Fibroblast of skin of right biceps (primary cell): ENCODE measurements at regions not wholly inside any gene's neighbourhood (a gene's known extent, or its start where the extent isn't known, plus 50 kb on each side); places are given as distances from the start of the nearest gene placed in this dataset.
"Not testable (repeated sequence)": the region's sequence is repeated elsewhere in the genome, so short reads cannot be mapped to it uniquely, and the experiment has no call there.

Source experiments
- DNase-seq: peaks from one replicate; pipeline ENCODE4 v3.0.0-alpha.2; 2013

DNA sequence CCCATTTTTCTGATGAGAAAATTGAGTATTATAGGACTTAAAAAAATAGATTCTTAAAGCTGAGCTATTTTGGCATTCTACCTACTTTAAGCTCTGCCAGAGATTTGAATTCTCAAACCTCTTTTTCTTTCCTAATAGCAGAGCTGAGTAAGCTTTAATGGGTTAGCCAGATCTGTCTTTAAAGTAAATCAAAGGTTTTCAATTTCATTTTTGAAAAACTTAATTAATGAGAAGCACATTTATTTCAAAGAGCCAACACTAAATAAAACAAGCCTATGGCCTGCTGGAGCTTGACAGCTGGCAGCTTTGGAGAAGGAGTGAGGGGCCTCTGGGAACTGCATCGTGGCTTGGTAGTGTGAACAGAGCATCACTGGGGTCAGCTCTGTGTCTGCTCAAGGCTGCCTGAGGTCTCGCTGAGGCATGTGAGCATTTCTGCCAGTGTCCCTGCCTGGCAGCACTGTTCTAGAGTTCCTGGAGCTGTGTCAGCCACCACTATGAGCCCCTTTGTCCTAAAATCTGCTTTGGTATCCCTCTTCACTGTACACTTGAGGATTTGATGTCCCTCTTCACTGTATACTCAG lies 50.4 kb upstream of the PRSS23 start:
- no peak for DNase-seq

DNA sequence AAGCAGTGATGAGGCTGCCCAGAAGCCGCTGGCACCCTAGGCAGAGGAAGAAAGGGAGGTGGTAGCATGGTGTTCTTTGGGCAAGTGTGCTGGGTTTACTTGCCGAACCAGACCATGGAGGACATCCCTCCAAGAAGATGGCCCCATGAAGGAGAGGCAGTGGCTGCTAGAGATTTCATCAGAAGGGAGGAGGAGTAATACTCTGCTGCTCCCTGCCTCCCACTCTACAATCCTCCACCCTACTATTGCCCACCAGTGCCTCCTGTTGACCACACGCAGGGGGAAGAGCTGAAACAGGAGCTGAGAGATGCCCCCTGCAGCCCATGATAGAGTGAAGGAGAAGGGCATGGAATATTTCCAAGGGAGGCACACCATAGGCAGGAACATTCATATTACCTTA lies 51.0 kb upstream of the PRSS23 start:
- no peak for DNase-seq

DNA sequence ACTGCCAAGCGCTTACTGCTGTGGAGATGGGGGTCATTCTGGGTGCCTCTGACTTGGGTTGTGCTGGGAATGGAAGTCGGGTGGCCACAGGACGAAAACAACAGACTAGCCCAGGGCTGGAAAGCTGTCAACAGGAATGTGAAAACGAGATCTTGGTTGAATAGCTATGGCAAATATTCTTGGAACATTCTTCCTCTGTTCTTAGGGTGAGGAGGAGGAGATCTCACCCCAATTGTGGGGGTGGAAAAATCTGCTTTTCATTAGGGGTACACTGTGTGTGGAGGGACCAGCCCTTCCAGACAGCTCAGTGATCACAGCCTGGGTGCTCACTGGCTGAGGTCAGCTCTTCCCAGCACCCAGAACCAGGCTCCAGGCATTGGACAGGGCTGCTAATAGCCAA lies 52.0 kb upstream of the PRSS23 start:
- DNase-seq: peak; percentile 93

DNA sequence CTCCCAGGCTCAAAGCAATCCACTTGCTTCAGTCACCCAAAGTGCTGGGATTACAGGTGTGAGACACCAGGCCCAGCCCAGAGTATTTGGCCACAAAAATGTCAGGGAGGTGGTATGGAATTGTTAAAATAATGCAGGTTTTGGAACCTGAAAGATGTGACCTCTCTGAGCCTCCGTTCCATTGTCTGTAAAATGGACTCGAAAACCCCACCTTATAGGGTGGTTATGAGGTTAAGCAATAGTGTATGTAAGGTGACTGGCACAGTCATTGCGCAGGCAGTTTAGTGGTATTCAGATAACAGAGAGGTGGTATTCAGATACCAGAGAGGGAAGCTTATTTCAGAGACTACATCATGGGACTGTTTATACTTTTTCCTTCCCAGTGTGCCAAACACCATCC lies 52.5 kb upstream of the PRSS23 start:
- DNase-seq: no peak

DNA sequence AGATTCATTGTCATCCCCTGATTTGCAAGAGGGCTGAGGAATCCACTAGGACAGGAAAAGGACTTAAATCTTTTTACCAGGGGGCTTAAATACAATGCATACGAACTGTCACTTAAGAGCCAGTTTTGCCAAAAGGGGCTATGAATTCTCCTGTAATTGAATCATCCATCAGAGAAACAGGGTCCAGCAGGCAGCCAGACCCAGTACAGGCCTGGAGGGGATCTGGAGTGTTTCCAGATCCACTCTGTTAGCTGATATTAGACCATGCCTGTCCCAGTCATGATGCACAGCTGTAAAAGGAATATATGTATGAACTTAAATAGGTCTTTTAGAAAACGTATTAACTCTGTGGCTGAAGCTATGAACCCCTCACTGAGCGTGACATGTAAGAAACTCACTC lies 53.8 kb upstream of the PRSS23 start:
- DNase-seq: no peak

DNA sequence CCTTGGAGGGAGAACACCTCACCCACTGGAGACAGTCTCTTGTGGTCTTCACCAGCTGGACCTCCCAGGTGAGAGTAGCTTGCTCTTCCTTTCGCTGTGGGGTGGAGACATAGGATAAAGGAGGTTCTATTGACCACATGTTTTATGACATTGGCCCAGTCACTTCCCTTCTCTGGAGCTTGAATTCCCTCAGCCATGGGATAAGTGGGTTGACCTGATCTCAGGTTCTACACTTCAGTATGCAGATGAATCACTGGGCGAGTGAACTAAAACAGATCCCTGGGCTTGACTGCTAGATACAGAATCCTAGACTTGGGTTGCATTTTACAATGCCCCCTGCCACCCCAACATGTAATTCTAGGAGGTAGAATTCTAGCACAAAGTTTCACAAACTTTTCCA lies 54.8 kb upstream of the PRSS23 start:
- DNase-seq: peak; percentile 54

DNA sequence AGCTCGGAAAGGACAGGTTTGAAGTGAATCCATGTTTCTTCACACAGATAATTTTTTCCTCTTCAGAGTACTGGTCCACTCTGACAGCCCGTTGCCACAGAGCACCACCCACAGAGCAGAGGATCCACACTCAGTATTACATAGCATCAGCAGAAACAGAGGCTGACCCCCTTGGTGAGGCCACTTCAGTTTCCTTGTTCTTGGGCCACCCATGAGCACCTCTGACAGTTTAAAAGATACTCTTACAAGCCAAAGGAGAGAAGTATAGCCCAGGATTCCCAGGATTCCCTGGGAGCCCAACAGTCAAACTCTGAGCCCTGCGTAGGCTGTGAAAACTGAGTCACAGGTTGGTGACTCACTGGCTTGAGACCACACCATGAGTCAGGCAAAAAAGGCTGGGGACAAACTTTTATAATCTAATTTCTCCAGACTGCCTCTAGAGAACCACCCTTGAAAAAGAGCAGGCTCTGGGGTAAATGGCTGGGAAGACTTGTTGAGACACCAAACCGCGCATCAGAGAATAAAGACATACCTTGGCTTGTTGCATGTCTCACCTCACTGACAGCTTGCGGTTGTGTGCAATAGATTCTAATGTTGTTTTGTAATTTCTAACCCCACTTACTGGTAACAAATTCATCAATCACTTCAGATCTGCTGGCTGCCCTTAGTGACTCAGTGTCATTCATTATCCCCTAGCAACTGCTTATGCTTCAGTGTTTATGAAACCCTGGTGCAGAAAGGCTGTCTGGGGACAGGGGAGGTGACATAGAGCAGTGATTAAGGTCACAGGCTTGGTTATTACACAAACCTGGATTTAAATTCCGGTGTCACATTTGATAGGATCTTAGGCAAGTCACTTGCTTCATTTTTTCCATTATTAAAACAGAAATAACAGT lies 56.9 kb upstream of the PRSS23 start:
- DNase-seq: peak; percentile 100

DNA sequence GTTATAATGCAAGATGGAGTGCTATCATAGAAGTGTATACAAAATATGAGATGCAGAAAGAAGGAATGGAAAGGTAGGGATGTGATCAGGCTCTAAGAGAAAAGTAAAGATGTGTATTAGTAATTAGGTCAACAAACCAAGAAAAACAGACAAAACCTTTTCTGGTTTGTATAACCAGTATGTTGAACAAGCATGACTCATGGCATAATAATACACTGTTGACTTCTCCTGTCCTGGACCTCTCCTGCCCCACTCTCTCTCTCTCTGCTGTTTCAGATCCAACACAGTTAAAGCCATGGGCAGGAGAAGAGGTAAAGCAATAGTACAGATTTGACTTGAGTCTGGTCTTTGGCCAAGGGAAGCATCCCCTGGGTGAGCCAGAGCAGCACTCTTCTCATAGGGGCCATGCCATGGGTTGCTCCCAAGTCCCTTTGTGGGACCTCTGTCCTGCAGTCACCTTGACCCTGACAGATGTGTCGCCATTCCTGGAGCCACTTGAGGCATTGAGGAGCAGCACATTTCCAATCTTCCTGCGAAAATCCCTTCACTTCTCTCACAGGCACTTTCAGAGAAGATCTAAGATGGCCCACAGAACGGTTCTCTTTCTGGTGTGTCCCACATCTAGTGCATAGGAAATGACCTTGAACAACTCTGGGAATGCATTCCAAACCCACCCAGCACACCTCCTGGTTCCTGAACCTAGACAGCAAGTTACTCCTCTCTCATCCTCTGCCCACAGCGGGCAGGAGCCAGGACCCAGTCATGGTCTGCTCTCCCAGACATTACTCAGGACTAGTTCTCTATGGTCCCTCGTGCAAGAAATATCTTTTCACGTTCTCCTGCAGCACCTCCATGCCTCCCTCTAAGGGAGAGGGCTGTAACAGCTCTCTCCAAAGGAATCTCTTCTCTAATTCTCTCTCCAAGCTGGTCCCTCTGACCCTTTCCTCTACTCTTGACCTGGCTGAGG lies 58.2 kb upstream of the PRSS23 start:
- DNase-seq: peak; percentile 90

DNA sequence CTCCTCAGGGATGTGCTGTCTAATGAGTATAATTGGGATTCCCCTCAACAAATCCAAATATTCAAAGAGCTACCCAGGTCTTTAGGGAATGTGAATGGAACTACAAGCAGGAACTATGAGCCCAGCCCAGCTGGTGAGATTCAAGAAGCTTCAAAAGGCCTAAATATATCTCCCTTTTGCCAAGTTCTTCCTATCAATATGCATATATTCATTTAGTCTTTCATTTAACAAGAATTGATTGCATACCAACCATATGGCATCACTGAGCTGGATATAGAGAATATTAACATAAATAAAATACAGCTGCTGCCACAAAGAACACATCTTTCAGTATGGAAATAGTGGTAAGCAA lies 58.9 kb upstream of the PRSS23 start:
- no peak for DNase-seq

DNA sequence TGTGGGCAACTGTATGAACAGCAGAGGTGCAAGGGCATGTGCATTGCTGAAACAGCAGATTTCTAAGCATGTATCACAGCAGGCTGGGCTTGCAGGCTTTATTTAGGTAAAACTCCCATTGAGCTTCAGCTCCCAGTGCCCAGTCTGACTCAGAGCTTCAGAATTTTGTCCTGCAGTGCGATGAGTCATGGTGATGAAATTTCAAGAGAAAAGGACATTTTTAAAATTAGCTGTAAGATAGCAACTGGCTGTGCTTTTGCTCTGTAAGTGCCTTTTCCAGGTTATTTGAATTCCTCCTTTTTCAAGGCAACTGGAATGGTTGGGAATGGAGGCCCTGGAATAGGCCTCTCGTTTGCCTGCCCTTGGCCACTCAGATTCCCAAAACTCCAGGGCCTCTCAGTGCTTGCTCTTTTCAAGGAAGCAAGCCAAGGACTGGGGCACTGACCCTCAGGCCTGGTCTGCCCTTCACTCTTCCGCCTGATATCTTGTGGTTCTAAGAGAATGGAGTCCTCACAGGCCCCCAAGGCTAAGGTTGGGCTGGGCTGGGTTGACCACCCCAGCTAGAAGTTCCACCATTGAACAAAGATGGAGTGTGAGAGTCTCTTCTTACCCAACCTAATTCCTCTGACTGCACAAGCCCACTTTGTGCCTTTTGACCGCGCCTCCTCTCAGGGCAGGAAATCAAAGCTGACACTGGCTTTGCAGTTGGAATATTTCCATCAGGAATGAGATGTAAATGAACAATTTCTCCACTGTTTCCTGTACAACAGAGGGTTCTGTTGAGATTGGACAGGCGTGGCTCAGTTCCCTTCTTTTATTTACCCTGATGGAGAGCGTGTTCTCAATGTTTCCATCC lies 59.5 kb upstream of the PRSS23 start:
- peak; percentile 99 for DNase-seq

DNA sequence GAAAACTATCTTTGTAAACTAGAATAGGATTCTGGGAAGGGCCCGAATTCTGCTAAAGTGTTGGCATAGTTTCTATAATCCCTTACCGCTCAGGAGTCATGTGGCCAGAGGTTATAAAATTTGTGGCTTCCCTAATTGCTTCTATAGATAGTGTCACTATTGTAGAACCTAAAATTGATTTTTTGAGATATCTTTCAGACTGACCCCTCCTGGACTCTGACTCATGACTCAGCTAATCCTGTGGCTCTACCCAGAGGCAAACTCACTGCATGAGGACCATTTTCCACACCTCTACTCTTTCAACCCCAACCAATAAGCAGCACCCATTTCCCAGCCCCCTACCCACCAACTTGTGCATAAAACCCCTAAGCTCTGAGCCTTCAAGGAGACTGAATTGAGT lies 61.8 kb upstream of the PRSS23 start:
- no peak for DNase-seq

DNA sequence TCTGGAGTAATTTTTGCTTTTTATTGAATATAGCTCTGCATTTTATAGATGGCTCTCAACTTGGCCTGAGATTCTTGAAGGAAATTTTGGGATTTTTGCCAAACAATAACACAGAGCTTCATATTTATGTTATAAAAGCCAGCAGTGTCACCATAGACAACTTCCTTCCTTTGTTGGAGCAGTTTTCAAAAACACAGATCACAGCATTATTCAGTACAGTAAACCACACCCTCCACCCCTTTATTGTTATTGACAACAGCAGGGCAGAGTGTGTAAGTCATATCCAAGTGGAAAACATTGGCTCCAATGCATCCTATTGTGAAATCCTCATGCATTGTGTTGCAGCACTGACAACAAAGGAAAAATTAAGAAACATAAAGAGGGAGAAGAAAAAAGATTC lies 62.6 kb upstream of the PRSS23 start:
- DNase-seq: no peak

DNA sequence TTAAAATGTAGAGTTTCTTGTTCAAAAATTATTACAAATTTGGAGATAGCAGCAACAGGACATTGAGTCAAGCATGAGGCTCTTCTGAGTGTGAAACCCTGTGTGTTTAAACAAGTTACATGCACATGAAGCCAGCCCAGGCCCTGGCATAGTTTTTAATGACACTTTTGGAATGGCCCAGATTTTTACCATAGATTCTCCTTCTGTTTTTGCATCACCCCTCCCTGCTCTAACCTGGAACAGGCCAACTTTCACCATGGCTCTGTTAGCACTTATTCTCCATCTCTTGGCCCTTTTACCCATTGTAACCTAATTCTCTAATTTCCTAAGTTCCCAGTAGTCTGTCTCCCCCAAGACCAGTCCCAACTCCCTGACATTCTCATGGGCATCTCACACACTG lies 63.1 kb upstream of the PRSS23 start:
- DNase-seq: no peak

DNA sequence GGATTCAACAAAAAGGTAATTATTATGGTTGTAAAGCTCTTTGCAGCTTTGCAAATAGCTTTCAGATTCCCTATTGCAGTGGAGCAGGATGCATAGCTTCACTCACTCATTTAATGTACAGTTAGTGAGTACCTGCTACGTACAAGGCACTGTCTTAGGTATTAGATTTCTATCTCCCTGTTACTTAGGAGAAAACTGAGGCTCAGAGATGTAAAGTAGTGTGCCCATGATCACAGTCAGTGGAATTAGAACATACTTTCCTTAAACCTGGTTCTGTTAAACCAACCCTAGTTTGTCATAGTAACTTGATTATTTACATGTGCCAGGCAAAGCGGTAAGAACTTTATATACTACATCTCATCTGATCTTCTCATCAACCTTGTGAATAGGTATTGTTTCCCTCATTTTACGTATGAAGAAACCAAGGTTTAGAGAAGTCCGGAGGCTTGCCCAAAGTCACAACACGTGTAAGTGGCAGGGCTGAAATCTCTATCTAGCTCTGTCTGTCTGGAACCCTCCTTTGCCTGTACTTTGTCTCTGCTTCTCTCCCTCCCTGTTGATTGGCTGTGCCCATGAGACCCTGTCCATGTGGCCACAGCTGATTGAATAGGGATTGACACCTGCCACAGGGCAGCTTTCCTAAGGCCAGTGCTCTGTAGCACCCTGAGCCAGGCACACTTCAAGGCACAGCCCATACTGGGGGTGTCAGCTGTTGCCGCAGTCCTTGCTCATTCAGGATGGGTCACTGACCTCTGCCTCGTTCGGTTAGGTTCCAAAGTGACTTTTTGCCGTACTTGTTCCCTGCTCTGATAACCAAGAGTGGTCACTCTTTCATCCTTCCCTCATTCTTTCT lies 63.8 kb upstream of the PRSS23 start:
- no peak for DNase-seq

DNA sequence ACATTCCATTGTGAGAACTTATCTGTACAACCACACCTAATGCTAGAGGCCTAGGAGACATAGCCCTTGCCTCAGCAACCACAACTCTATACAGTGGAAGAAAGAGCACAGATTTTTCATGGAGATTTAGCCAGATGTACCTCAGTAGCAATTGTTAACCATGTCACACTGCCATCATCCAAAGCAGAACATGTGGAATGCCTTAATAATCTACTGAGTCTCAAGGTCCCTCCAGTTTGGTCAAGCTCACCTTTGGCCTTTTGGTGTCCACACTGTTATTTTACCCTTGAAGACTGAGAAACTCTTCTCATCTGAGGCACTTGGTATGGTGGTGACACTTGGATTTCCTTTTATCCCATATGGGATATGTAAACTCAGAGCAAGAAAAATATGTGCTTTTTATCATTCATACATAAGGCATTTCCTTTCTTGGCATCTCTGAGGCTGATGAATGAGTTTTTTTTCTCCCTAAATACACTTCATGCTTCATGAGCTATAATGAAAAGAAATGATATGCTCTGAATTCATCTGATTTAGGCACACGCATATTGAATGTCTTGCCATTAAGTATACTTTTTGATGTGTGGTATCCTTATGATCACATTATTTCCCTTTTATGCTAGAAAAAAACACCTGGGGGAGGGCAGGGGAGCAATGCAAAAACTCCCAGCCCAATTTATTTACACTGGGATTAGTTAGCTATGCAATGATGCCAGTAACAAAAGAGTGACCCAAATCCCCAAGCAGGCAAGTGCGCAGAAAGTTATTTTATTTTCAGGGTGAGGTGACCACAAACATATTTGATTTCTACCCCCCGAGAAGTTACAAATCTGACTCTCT lies 63.3 kb upstream of the ME3 start:
- peak; percentile 90 for DNase-seq

DNA sequence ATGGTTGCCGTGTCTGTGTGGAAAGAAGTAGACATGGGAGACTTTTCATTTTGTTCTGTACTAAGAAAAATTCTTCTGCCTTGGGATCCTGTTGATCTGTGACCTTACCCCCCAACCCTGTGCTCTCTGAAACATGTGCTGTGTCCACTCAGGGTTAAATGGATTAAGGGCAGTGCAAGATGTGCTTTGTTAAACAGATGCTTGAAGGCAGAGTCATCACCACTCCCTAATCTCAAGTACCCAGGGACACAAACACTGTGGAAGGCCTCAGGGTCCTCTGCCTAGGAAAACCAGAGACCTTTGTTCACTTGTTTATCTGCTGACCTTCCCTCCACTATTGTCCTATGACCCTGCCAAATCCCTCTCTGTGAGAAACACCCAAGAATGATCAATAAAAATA lies 60.3 kb upstream of the ME3 start:
- DNase-seq: not testable (repeated sequence)

DNA sequence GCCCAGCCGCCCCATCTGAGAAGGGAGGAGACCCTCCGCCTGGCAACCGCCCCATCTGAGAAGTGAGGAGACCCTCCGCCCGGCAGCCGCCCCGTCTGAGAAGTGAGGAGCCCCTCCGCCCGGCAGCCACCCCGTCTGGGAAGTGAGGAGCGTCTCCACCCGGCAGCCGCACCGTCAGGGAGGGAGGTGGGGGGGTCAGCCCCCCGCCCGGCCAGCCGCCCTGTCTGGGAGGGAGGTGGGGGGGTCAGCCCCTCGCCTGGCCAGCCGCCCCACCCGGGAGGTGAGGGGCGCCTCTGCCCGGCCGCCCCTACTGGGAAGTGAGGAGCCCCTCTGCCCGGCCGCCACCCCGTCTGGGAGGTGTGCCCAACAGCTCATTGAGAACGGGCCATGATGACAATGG lies 59.9 kb upstream of the ME3 start:
- DNase-seq: not testable (repeated sequence)

DNA sequence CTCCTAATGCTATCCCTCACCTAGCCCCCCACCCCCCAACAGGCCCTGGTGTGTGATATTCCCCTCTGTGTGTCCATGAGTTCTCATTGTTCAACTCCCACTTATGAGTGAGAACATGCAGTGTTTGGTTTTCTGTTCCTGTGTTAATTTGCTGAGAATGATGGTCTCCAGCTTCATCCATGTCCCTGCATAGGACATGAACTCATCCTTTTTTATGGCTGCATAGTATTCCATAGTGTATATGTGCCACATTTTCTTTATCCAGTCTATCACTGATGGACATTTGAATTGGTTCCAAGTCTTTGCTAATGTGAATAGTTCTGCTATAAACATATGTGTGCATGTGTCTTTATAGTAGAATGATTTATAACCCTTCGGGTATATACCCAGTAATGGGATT lies 57.2 kb upstream of the ME3 start:
- DNase-seq: not testable (repeated sequence)

DNA sequence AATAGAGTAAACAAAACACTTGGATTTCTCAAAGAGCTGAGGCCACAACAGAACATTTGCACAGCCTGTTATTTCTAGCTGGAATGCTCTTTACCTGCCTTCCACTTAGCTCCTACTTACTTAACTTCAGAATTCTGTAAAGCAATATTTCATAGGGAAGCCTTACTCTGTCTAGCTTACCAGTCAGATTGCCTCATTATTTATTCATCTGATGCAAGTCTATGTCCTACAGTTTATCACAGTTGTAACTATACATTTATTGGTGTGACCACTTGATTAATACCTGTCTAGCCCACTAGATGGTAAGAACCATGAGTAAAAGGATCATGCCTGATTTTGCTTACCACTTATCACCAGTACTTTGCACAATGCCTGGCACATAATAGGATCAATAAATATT lies 56.1 kb upstream of the ME3 start:
- DNase-seq: no peak

DNA sequence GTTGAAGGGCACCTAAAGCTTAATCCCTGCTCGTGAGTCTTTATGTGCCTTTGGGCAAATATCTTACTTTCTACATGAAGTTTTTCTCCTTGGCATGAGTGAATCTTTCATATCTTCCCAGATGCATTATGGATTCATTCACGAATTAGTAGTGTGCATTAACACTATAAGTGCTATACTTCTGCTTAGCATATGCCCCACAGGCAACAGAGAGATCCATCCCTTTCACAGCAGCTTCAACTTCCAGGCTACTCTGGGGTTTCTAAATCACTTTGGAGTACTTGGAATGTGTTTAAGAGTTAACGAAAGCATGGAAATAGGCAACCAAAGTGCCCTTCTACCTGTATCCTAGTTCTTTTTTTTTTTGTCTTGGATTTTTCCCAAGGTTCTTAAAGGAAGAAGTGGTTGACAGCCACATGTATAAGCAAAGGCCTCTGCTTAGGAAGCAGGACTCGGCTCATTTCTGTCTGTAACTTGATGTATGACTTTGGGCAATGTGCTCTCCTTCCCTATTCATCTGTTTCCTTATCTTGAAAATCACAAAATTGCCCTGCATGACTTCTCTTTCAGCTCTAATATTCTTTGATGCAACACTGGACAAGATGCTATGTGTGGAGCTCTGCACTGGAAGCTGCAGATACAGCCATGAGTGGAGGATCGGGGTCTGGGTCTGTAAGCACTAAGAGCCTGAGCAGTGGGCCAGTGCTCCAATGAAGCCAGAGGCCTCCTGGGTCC lies 54.5 kb upstream of the ME3 start:
- no peak for DNase-seq
